AG04449 (cell line): ENCODE measurements at regions not wholly inside any gene's neighbourhood (a gene's known extent, or its start where the extent isn't known, plus 50 kb on each side); places are given as distances from the start of the nearest gene placed in this dataset.

Source experiments
- CTCF ChIA-PET: fragments of 350-600 bp; formaldehyde crosslinking; extraction: SDS; loops from one replicate; lab custom pipeline; 2021; ENCODE audit warnings: antibody characterized with exemption; lab: Yijun Ruan, JAX
- POLR2A ChIA-PET: fragments of 400-600, 350-600 bp; formaldehyde crosslinking; extraction: SDS; loops from one replicate; lab custom pipeline; 2020; ENCODE audit warnings: antibody characterized with exemption, inconsistent platforms; lab: Yijun Ruan, JAX
- DNase-seq: peaks from one replicate; pipeline ENCODE4 v3.0.0-alpha.2; 2010; ENCODE audit warnings: low read depth, low spot score
- H3K4me3 ChIP-seq: 2 replicates; pipeline ENCODE4 v1.5.1; 2011; ENCODE audit warnings: low read depth, mild to moderate bottlenecking, control low read depth, low read length
- TF ChIP-seq, protein P1 (sequence below): IDR thresholded peaks from one replicate; pipeline ENCODE4 v1.5.1; 2011; ENCODE audit warnings: mild to moderate bottlenecking, moderate library complexity, low read length, control low read depth, inconsistent platforms; ENCODE audit not compliant: insufficient read depth; ENCODE audit errors: missing control alignments

DNA sequence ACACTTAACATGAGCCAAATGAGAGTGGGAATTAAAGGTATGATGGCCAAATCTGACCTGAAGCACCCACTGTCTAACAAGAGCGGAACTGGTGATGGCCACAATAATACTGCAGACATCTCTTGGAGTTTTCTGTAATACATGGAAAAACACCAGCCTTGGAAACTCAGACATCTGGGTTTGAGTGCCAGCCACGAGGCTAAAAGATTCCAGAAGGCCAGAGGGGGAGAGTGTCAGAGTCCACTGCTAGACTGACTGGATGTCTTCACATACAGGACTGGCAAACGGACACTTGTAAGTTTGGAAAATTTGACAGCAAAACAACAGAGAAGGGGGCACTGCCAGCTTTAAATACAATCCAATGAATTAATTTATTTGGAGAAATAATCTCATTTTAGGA, 175.1 kb downstream of the ADSS2 start:
- DNase-seq: no peak
- no peak overlapping the region for H3K4me3 ChIP-seq
- ChIA-PET POLR2A (no interaction called here), CTCF (interaction anchor here (1.1 kb wide), 1 partner anchor 21 kb away, joined by 3 read pairs; no protein-coding TSS in a partner anchor)
- TF ChIP-seq, protein P1, sequence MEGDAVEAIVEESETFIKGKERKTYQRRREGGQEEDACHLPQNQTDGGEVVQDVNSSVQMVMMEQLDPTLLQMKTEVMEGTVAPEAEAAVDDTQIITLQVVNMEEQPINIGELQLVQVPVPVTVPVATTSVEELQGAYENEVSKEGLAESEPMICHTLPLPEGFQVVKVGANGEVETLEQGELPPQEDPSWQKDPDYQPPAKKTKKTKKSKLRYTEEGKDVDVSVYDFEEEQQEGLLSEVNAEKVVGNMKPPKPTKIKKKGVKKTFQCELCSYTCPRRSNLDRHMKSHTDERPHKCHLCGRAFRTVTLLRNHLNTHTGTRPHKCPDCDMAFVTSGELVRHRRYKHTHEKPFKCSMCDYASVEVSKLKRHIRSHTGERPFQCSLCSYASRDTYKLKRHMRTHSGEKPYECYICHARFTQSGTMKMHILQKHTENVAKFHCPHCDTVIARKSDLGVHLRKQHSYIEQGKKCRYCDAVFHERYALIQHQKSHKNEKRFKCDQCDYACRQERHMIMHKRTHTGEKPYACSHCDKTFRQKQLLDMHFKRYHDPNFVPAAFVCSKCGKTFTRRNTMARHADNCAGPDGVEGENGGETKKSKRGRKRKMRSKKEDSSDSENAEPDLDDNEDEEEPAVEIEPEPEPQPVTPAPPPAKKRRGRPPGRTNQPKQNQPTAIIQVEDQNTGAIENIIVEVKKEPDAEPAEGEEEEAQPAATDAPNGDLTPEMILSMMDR: no peak

DNA sequence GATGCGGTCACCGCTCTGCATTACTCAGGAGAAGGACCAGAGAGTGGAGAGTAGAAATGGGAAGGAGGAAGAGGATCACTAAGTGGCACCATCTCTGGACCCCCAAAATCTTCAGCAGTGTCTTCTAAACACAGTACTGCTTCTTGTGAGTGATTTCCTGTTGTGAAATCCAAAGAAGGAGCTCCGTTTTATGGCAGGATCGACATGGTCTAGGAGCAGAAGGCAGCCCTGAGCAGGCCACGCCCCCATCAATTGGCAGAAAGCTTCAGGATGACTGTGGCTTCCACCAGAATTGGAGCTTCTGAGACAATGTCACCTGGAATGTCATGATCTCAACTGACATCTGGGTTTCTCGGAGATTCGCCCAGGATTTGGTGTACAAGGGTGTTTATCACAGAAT, 171.5 kb downstream of the ADSS2 start:
- ChIA-PET POLR2A (no interaction called here), CTCF (interaction anchor here (0.9 to 1.0 kb wide), 2 partner anchors 19 to 936 kb away, joined by 3 to 5 read pairs; no protein-coding TSS in a partner anchor)
- DNase-seq: no peak
- TF ChIP-seq, protein P1: no peak
- no peak overlapping the region for H3K4me3 ChIP-seq

DNA sequence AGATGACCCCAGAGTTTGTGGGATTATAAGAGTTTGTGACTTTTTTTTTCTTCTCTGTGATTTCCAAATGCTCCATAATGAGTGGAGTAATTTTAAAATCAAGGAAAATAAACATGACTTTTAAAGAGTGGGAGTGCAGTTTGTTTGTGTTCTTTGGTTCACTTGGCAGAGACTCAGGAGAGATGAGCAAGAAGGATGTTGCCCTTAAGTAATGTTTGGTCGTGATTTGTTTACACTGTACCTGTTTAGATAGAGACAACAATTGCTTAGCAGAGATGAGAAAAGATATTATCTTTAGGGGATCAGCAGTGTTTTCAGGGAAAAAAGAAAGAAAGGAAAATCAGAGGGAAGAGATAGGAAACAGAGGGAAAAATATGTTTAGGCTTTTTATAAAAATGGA, 170.8 kb downstream of the ADSS2 start:
- ChIA-PET CTCF (interaction anchor here (1.0 to 1.1 kb wide), 2 partner anchors 18 to 937 kb away, joined by 4 to 5 read pairs; no protein-coding TSS in a partner anchor), POLR2A (no interaction called here)
- TF ChIP-seq, protein P1: no peak
- DNase-seq: no peak
- no peak overlapping the region for H3K4me3 ChIP-seq

DNA sequence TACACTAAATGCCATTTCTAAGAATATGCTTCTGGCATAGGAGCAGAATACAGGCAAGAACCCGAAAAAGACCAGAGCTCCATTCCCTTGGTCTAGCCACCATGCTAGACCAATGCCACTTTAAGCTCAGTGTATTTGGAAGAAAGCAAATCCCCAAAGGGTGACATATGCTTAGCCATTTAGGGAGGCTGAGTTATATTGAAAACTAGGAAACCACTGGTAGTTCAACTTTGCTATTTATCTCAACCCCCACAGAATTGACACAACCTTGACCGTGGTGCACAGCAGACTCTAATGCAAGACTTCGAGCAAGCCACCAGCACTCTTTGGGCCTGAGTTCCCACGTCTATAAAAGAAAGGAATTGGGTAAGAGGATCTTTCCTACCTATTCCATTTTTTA, 167.9 kb downstream of the ADSS2 start:
- TF ChIP-seq, protein P1: no peak
- POLR2A ChIA-PET: no interaction called here
- CTCF ChIA-PET: interaction anchor here (8.2 kb wide), 1 partner anchor 15 kb away, joined by 72 read pairs; no protein-coding TSS in a partner anchor
- DNase-seq: no peak
- no peak overlapping the region for H3K4me3 ChIP-seq

DNA sequence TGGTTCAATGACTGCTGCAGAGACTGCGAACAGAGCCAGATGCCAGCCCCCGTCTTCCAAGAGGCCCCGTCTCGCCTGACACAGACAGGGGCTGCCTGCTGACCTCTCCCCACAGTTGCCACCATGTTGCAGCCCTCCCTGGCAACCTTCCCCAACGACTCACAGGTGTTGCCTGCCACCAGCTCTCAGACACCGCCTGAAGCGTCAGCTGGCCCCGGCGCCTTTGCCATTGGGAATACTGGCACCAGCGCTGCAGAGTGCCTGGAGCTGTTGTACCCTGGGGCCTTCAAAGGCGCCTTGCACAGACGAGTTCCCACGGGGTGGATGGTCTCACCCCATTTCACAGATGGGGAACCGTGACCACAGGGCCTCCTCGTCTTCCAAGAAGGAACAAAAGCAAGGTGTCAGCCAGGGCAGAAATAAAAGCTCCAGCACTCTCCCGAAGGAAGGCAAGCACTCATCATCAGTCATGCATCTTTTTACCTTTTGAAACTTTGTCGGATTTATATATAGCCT, 167.0 kb downstream of the ADSS2 start:
- H3K4me3 ChIP-seq: no peak overlapping the region
- TF ChIP-seq, protein P1: no peak
- CTCF ChIA-PET: interaction anchor here (8.2 kb wide), 1 partner anchor 14 kb away, joined by 72 read pairs; no protein-coding TSS in a partner anchor
- DNase-seq: no peak
- POLR2A ChIA-PET: no interaction called here

DNA sequence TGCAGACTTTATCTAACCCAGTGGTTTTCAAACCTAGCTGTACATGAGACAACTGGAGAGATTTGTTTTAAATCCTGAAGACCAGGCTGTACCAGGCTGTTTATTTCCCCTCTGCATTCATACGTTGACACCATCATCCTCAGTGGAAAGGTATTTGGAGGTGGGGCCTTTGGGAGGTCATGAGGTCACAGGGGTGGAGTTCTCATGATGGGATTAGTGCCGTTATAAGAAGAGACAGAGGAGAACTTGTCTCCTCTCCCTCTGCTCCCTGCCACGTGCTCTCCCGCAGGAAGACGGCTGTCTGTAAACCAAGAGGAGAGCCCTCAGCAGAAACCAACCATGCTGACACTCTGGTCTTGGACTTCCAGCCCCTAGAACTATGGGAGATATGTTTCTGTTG, 165.4 kb downstream of the ADSS2 start:
- H3K4me3 ChIP-seq: no peak overlapping the region
- DNase-seq: no peak
- CTCF ChIA-PET: interaction anchor here (1.0 to 8.2 kb wide), 2 partner anchors 13 kb away, joined by 3 to 72 read pairs; no protein-coding TSS in a partner anchor
- POLR2A ChIA-PET: no interaction called here
- TF ChIP-seq, protein P1: no peak
